Ascending aorta (tissue), 2 donors: ENCODE measurements at regions not wholly inside any gene's neighbourhood (a gene's known extent, or its start where the extent isn't known, plus 50 kb on each side); places are given as distances from the start of the nearest gene placed in this dataset.

ENCODE experiments used
- DNase-seq, 2 donors: peaks; one replicate each; pipeline ENCODE4 v3.0.0-alpha.2; 2019; ENCODE audit warnings: low spot score in 2 of 2
- H3K27ac ChIP-seq, 2 donors: fragments of 200-600 bp; sonication (generic); one replicate each; pipeline ENCODE4 v1.5.1; 2016 to 2017; ENCODE audit warnings: mild to moderate bottlenecking in 1 of 2
- H3K27me3 ChIP-seq: fragments of 200-600 bp; sonication (generic); one replicate; pipeline ENCODE4 v1.5.1; 2017
- H3K36me3 ChIP-seq, 2 donors: fragments of 200-600 bp; sonication (generic); one replicate each; pipeline ENCODE4 v1.5.1; 2016
- H3K4me1 ChIP-seq, 2 donors: fragments of 200-600 bp; sonication (generic); one replicate each; pipeline ENCODE4 v1.5.1; 2016 to 2017; ENCODE audit warnings: mild to moderate bottlenecking in 1 of 2
- H3K4me3 ChIP-seq, 2 donors: fragments of 200-600 bp; sonication (generic); one replicate each; pipeline ENCODE4 v1.5.1; 2016 to 2017; ENCODE audit warnings: mild to moderate bottlenecking in 1 of 2
- H3K9me3 ChIP-seq, 2 donors: fragments of 200-600 bp; sonication (generic); one replicate each; pipeline ENCODE4 v1.5.1; 2016
- intact Hi-C: fragments of 100-400 bp; cut with DNase I; formaldehyde crosslinking; loops from one replicate; pipeline ENCODE4 v1.15.1; 2023
- TF ChIP-seq, protein P1 (sequence below), 3 experiments: fragments of 200-600 bp in 2 of 3; fragments of 450-650 bp in 1 of 3; sonication (generic) in 2 of 3; IDR thresholded peaks; one replicate each; pipeline ENCODE4 v1.5.1; 2016 to 2019; ENCODE audit warnings: antibody characterized with exemption in 3 of 3, mild to moderate bottlenecking in 1 of 3, moderate library complexity in 1 of 3

DNA sequence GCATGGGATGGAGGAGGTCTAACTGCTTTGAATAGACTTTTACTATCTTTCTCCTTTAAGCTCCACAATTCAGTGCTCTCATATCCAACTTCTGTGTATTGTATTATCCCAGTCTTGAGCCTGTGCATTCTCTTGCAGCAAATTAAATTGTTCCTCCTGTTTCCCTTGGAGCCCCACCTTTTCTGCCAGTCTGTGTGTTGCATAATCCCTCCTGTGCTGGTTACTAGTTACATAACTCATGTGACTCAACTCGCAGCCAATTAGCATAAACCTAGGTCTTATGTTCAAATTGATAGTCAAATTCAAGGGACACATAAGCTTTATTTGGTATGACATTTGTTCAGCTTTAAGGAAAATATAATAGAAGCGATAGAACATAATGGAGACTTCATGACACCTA, 1863.5 kb downstream of the MRPL39 start:
- no peaks in the 10 kb centered on the region for H3K27me3 ChIP-seq
- TF ChIP-seq, protein P1, sequence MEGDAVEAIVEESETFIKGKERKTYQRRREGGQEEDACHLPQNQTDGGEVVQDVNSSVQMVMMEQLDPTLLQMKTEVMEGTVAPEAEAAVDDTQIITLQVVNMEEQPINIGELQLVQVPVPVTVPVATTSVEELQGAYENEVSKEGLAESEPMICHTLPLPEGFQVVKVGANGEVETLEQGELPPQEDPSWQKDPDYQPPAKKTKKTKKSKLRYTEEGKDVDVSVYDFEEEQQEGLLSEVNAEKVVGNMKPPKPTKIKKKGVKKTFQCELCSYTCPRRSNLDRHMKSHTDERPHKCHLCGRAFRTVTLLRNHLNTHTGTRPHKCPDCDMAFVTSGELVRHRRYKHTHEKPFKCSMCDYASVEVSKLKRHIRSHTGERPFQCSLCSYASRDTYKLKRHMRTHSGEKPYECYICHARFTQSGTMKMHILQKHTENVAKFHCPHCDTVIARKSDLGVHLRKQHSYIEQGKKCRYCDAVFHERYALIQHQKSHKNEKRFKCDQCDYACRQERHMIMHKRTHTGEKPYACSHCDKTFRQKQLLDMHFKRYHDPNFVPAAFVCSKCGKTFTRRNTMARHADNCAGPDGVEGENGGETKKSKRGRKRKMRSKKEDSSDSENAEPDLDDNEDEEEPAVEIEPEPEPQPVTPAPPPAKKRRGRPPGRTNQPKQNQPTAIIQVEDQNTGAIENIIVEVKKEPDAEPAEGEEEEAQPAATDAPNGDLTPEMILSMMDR (IDR thresholded peaks at IDR 0.05): no peak
- H3K4me1 ChIP-seq: no peaks in the 10 kb centered on the region
- H3K4me3 ChIP-seq: no peak overlapping the region
- H3K36me3 ChIP-seq: no peaks in the 10 kb centered on the region
- no peak for DNase-seq
- H3K9me3 ChIP-seq: no peaks in the 10 kb centered on the region
- intact Hi-C loops: no loop called here
- H3K27ac ChIP-seq: no peak overlapping the region

DNA sequence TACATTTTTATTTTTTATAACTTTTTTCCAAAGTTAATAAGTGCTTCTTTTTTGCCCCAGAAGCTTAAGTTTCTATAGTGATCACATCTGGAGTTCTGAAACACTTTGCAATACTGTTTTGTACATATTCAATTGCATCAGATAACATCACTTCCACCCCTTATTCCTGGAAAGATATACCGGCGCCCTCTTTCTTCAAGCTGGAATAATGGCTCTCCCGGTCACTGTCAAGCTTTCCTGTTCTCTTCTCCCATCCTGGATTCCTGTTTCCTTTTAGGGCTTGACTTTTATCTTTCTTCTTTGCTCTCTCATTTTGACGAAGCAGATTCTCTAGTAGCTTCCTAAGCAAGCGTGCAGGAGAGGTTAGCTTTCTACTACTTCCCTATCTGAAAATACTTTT, 1866.8 kb downstream of the MRPL39 start:
- no peak for DNase-seq
- intact Hi-C loops: no loop called here
- Histone ChIP-seq H3K27ac (no peak overlapping the region), H3K4me3 (no peak overlapping the region), H3K4me1 (no peaks in the 10 kb centered on the region), H3K27me3 (no peaks in the 10 kb centered on the region), H3K36me3 (no peaks in the 10 kb centered on the region), H3K9me3 (no peaks in the 10 kb centered on the region)
- TF ChIP-seq, protein P1 (IDR thresholded peaks at IDR 0.05): no peak

DNA sequence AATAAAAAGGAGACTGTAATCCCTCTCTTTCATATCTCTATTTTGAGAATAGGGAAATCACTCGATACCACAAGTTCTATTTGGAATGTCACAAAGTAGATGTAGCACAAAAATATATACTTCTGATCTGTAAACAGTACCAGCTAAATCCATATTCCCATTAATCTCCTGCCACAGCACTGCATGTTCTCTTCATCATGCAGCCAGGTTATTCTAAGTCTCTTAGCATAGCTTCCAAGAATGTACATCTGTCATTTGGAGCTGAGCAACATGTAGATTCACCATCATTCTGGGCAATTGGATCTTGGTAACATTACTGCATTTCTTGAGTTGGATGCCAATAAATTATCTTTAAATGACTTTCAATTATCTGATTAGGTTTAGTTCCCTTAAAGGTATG, 1874.5 kb downstream of the MRPL39 start:
- Histone ChIP-seq H3K4me3 (no peak overlapping the region), H3K27me3 (no peaks in the 10 kb centered on the region), H3K36me3 (no peaks in the 10 kb centered on the region), H3K27ac (no peak overlapping the region), H3K4me1 (no peaks in the 10 kb centered on the region), H3K9me3 (no peaks in the 10 kb centered on the region)
- DNase-seq: no peak
- intact Hi-C loops: no loop called here
- TF ChIP-seq, protein P1 (IDR thresholded peaks at IDR 0.05): no peak

DNA sequence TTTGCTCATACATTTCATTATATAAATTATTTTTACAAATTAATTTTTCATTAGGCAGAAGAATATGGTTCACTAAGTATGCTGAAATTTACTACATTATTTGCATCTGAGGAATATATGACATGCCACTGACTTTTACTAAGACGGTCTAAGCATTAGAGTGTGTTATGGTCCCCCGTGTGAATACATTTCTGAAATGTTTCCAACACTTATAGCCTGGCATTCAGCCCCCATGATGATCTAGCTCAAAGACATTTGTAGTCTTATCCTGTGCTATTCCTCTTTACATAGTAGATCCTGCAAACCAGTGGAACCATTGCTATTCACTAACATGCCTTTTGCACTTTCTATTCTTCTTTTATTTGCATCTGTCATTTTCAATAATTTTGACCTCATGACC, 1878.0 kb downstream of the MRPL39 start:
- TF ChIP-seq, protein P1 (IDR thresholded peaks at IDR 0.05): no peak
- H3K27me3 ChIP-seq: no peaks in the 10 kb centered on the region
- intact Hi-C loops: no loop called here

DNA sequence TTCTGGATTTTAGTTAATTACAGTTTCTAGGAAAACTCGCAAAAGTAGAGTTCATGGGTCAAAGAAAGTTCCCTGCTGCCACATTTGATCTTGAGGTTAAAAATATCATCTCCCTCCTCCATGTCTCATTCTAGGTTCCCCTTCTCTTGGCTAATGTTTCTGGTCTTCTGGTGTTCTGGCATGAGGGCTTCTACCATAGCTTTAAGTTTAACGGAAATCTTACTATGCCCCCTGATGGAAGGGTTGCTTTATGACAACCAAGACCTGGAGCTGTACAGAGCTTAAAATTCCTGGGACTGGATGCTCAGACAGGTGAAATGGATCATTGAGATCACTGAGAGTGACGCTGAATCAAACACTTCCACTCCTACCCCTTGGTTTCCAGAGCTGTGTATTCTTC, 1881.7 kb downstream of the MRPL39 start:
- Histone ChIP-seq H3K27me3 (no peaks in the 10 kb centered on the region), H3K36me3 (no peaks in the 10 kb centered on the region), H3K4me3 (no peak overlapping the region), H3K9me3 (no peaks in the 10 kb centered on the region), H3K4me1 (no peaks in the 10 kb centered on the region), H3K27ac (no peak overlapping the region)
- intact Hi-C loops: no loop called here
- TF ChIP-seq, protein P1 (IDR thresholded peaks at IDR 0.05): no peak
- no peak for DNase-seq

More for the DNA sequence above, 1878.0 kb downstream of the MRPL39 start:
- H3K27ac ChIP-seq: no peak overlapping the region
- no peaks in the 10 kb centered on the region for H3K4me1 ChIP-seq
- H3K9me3 ChIP-seq: no peaks in the 10 kb centered on the region
- H3K36me3 ChIP-seq: no peaks in the 10 kb centered on the region
- H3K4me3 ChIP-seq: no peak overlapping the region
- no peak for DNase-seq
